NB4 (cell line): ENCODE measurements at regions not wholly inside any gene's neighbourhood (a gene's known extent, or its start where the extent isn't known, plus 50 kb on each side); places are given as distances from the start of the nearest gene placed in this dataset.

Experiments
- CTCF ChIP-seq: IDR thresholded peaks from one replicate; pipeline ENCODE4 v1.5.1; 2012; ENCODE audit warnings: low read depth, low read length
- MYC ChIP-seq: IDR thresholded peaks from 2 replicates; pipeline ENCODE4 v1.6.1; 2011; ENCODE audit warnings: low read depth, low read length
- POLR2A ChIP-seq: IDR thresholded peaks from 2 replicates; pipeline ENCODE4 v1.6.1; 2011; ENCODE audit warnings: mild to moderate bottlenecking; ENCODE audit not compliant: insufficient read length; ENCODE audit errors: extremely low read depth
- TF ChIP-seq, protein P1 (sequence below): IDR thresholded peaks from 2 replicates; pipeline ENCODE4 v1.6.1; 2011; ENCODE audit warnings: low read depth, low read length

DNA sequence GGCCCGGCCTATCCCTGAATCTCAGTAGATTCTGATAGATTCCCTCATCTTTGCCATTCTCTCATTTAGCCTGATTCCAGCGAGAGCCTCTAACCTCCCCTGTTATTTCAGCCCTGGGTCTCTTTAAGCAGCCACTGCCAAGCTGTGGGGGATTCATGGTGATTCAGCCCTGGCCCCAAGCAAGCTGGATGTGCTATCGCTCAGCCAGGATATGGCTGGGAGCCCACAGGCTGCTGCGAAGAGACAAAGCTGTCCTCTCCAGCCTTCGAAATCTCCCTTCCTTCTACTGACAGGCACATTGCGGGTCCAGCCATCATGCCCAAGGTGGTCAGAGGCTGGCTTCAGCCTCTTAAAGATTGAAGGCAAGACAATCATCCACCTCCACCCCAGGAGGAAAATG, 394.1 kb downstream of the SOX9 start:
- TF ChIP-seq MYC (no peak), CTCF (no peak), POLR2A (no peak)
- TF ChIP-seq, protein P1, sequence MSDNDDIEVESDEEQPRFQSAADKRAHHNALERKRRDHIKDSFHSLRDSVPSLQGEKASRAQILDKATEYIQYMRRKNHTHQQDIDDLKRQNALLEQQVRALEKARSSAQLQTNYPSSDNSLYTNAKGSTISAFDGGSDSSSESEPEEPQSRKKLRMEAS, result no peak
